ENCODE measurements at regions not wholly inside any gene's neighbourhood (a gene's known extent, or its start where the extent isn't known, plus 50 kb on each side); places are given as distances from the start of the nearest gene placed in this dataset.

- Histone ChIP-seq H3K9me3 (ENCODE audit: low read depth) (no peaks in the 10 kb centered on the region), H3K9me2 (ENCODE audit: insufficient read depth) (no peaks in the 10 kb centered on the region), H3F3A (ENCODE audit: insufficient read depth) (no peaks in the 10 kb centered on the region), H3K4me3 (no peak overlapping the region), H3K9ac (no peak overlapping the region), H3K4me2 (ENCODE audit: unreplicated experiment) (no peak overlapping the region), H3K36me3 (ENCODE audit: low read depth) (no peaks in the 10 kb centered on the region), H4K20me1 (ENCODE audit: insufficient read depth) (no peaks in the 10 kb centered on the region), H3K27ac (no peak overlapping the region), H3K79me2 (ENCODE audit: insufficient read depth) (no peaks in the 10 kb centered on the region), H3K27me3 (replicated peaks; ENCODE audit: insufficient read depth) (no peaks in the 10 kb centered on the region), H3K4me1 (ENCODE audit: insufficient read depth) (no peaks in the 10 kb centered on the region), H2AFZ (no peak overlapping the region)
- TF ChIP-seq EZH2phosphoT487 (IDR thresholded peaks at IDR 0.05; ENCODE audit: insufficient read depth, low read depth) (no peak), EZH2 (IDR thresholded peaks at IDR 0.05; ENCODE audit: insufficient read depth, poor library complexity, severe bottlenecking) (no peak)
- WGBS, 2 experiments (ENCODE audit: low coverage in 1 of 2, low lambda C conversion rate in 2 of 2, missing lambda C conversion rate in 2 of 2), result 23 to 27% methylated on average over 4 of the region's 4 CpGs
- DNase-seq, result no peak
- in situ Hi-C loops (cut with MboI), result no loop called here
Observed at GRCh38 chr13:84200971-84201370, 318.7 kb upstream of the SLITRK1 start.

GRCh38 chr13:84192125-84192524 is 309.9 kb upstream of the SLITRK1 start:
- no peak overlapping the region for H2AFZ ChIP-seq
- no peak overlapping the region for H3K4me2 ChIP-seq (ENCODE audit: unreplicated experiment)
- WGBS, 2 experiments (ENCODE audit: low coverage in 1 of 2, low lambda C conversion rate in 2 of 2, missing lambda C conversion rate in 2 of 2), result 10 to 27% methylated on average over 3 of the region's 3 CpGs
- H3K9me3 ChIP-seq (ENCODE audit: low read depth), result no peaks in the 10 kb centered on the region
- H3K36me3 ChIP-seq (ENCODE audit: low read depth), result no peaks in the 10 kb centered on the region
- no peaks in the 10 kb centered on the region for H3F3A ChIP-seq (ENCODE audit: insufficient read depth)
- in situ Hi-C loops (cut with MboI), result no loop called here
- H3K27ac ChIP-seq, result no peak overlapping the region
- no peaks in the 10 kb centered on the region for H3K9me2 ChIP-seq (ENCODE audit: insufficient read depth)
- no peaks in the 10 kb centered on the region for H3K79me2 ChIP-seq (ENCODE audit: insufficient read depth)
- TF ChIP-seq EZH2phosphoT487 (IDR thresholded peaks at IDR 0.05; ENCODE audit: insufficient read depth, low read depth) (no peak), EZH2 (IDR thresholded peaks at IDR 0.05; ENCODE audit: insufficient read depth, poor library complexity, severe bottlenecking) (no peak)
- H3K4me1 ChIP-seq (ENCODE audit: insufficient read depth), result no peaks in the 10 kb centered on the region
- no peaks in the 10 kb centered on the region for H3K27me3 ChIP-seq (replicated peaks; ENCODE audit: insufficient read depth)
- no peak overlapping the region for H3K4me3 ChIP-seq
- H4K20me1 ChIP-seq (ENCODE audit: insufficient read depth), result no peaks in the 10 kb centered on the region
- DNase-seq, result peak; percentile 74
- no peak overlapping the region for H3K9ac ChIP-seq

- no peaks in the 10 kb centered on the region for H3K4me1 ChIP-seq (ENCODE audit: insufficient read depth)
- no peaks in the 10 kb centered on the region for H3K36me3 ChIP-seq (ENCODE audit: low read depth)
- no peak for TF ChIP-seq EZH2phosphoT487 (IDR thresholded peaks at IDR 0.05; ENCODE audit: insufficient read depth, low read depth)
- no peak for TF ChIP-seq EZH2 (IDR thresholded peaks at IDR 0.05; ENCODE audit: insufficient read depth, poor library complexity, severe bottlenecking)
- WGBS, 2 experiments (ENCODE audit: low coverage in 1 of 2, low lambda C conversion rate in 2 of 2, missing lambda C conversion rate in 2 of 2), result 39% methylated on average over 4 of the region's 4 CpGs
- no peaks in the 10 kb centered on the region for H3K79me2 ChIP-seq (ENCODE audit: insufficient read depth)
- H3K27ac ChIP-seq, result no peak overlapping the region
- no peaks in the 10 kb centered on the region for H3K27me3 ChIP-seq (replicated peaks; ENCODE audit: insufficient read depth)
- H3K9me3 ChIP-seq (ENCODE audit: low read depth), result no peaks in the 10 kb centered on the region
- no peaks in the 10 kb centered on the region for H3F3A ChIP-seq (ENCODE audit: insufficient read depth)
- H3K9ac ChIP-seq, result no peak overlapping the region
- H3K4me2 ChIP-seq (ENCODE audit: unreplicated experiment), result no peak overlapping the region
- in situ Hi-C loops (cut with MboI), result no loop called here
- H3K9me2 ChIP-seq (ENCODE audit: insufficient read depth), result no peaks in the 10 kb centered on the region
- H3K4me3 ChIP-seq, result no peak overlapping the region
- H4K20me1 ChIP-seq (ENCODE audit: insufficient read depth), result no peaks in the 10 kb centered on the region
- no peak overlapping the region for H2AFZ ChIP-seq
- DNase-seq, result peak; percentile 3
Observed at GRCh38 chr13:84191139-84191538, 308.9 kb upstream of the SLITRK1 start.

- 9 to 20% methylated on average over 1 of the region's 1 CpG for WGBS, 2 experiments (ENCODE audit: low coverage in 1 of 2, low lambda C conversion rate in 2 of 2, missing lambda C conversion rate in 2 of 2)
- H3K9me3 ChIP-seq (ENCODE audit: low read depth), result no peaks in the 10 kb centered on the region
- no peaks in the 10 kb centered on the region for H3K27me3 ChIP-seq (replicated peaks; ENCODE audit: insufficient read depth)
- no peak overlapping the region for H3K4me2 ChIP-seq (ENCODE audit: unreplicated experiment)
- H3K27ac ChIP-seq, result no peak overlapping the region
- in situ Hi-C loops (cut with MboI), result no loop called here
- no peaks in the 10 kb centered on the region for H3K36me3 ChIP-seq (ENCODE audit: low read depth)
- no peaks in the 10 kb centered on the region for H3K79me2 ChIP-seq (ENCODE audit: insufficient read depth)
- no peaks in the 10 kb centered on the region for H3F3A ChIP-seq (ENCODE audit: insufficient read depth)
- H3K4me1 ChIP-seq (ENCODE audit: insufficient read depth), result no peaks in the 10 kb centered on the region
- no peak for DNase-seq
- no peak for TF ChIP-seq EZH2 (IDR thresholded peaks at IDR 0.05; ENCODE audit: insufficient read depth, poor library complexity, severe bottlenecking)
- H4K20me1 ChIP-seq (ENCODE audit: insufficient read depth), result no peaks in the 10 kb centered on the region
- no peak overlapping the region for H3K4me3 ChIP-seq
- no peak overlapping the region for H3K9ac ChIP-seq
- H3K9me2 ChIP-seq (ENCODE audit: insufficient read depth), result no peaks in the 10 kb centered on the region
- H2AFZ ChIP-seq, result no peak overlapping the region
Observed at GRCh38 chr13:84187626-84188025, 305.4 kb upstream of the SLITRK1 start.

GRCh38 chr13:84139561-84140158 is 257.4 kb upstream of the SLITRK1 start:
- DNase-seq, result no peak
- Histone ChIP-seq H3K36me3 (ENCODE audit: low read depth) (no peaks in the 10 kb centered on the region), H2AFZ (no peak overlapping the region), H3K4me2 (ENCODE audit: unreplicated experiment) (no peak overlapping the region), H3K4me3 (no peak overlapping the region), H3K9ac (no peak overlapping the region), H3K9me2 (ENCODE audit: insufficient read depth) (no peaks in the 10 kb centered on the region), H3K4me1 (ENCODE audit: insufficient read depth) (no peaks in the 10 kb centered on the region), H3F3A (ENCODE audit: insufficient read depth) (no peaks in the 10 kb centered on the region), H3K9me3 (ENCODE audit: low read depth) (no peaks in the 10 kb centered on the region), H4K20me1 (ENCODE audit: insufficient read depth) (no peaks in the 10 kb centered on the region), H3K79me2 (ENCODE audit: insufficient read depth) (no peaks in the 10 kb centered on the region), H3K27me3 (replicated peaks; ENCODE audit: insufficient read depth) (no peaks in the 10 kb centered on the region), H3K27ac (no peak overlapping the region)
- TF ChIP-seq EZH2phosphoT487 (IDR thresholded peaks at IDR 0.05; ENCODE audit: insufficient read depth, low read depth) (no peak), EZH2 (IDR thresholded peaks at IDR 0.05; ENCODE audit: insufficient read depth, poor library complexity, severe bottlenecking) (no peak)
- in situ Hi-C loops (cut with MboI), result no loop called here
- WGBS, 2 experiments (ENCODE audit: low coverage in 1 of 2, low lambda C conversion rate in 2 of 2, missing lambda C conversion rate in 2 of 2), result 45 to 48% methylated on average over 2 of the region's 2 CpGs
